HG03342 (cell line): ENCODE measurements at regions not wholly inside any gene's neighbourhood (a gene's known extent, or its start where the extent isn't known, plus 50 kb on each side); places are given as distances from the start of the nearest gene placed in this dataset.

Experiments
- ATAC-seq: cut with Tn5 transposase; IDR thresholded peaks from one replicate; pipeline ENCODE4 v1.9.1; 2021; ENCODE audit warnings: mild to moderate bottlenecking, moderate library complexity; ENCODE audit not compliant: unreplicated experiment

- no peak for ATAC-seq
Observed at GRCh38 chr16:85353839-85354685, 241.8 kb upstream of the CIBAR2 start.

- ATAC-seq: no peak
Observed at GRCh38 chr16:85354686-85355514, 242.6 kb upstream of the CIBAR2 start.

GRCh38 chr16:85355515-85355837 is 243.2 kb upstream of the CIBAR2 start:
- no peak for ATAC-seq

- ATAC-seq: no peak
Observed at GRCh38 chr16:85356157-85356556, 243.9 kb upstream of the CIBAR2 start.

GRCh38 chr16:85357323-85357722 is 245.1 kb upstream of the CIBAR2 start:
- ATAC-seq: no peak

GRCh38 chr16:85357924-85358505 is 245.7 kb upstream of the CIBAR2 start:
- ATAC-seq: no peak

GRCh38 chr16:85358704-85359146 is 246.5 kb upstream of the CIBAR2 start:
- ATAC-seq: no peak

- ATAC-seq: no peak
Observed at GRCh38 chr16:85359147-85359822, 247.0 kb upstream of the CIBAR2 start.

GRCh38 chr16:85360323-85361277 is 248.3 kb upstream of the CIBAR2 start:
- no peak for ATAC-seq

- no peak for ATAC-seq
Observed at GRCh38 chr16:85361441-85362118, 249.3 kb upstream of the CIBAR2 start.

GRCh38 chr16:85362443-85362842 is 250.2 kb upstream of the CIBAR2 start:
- ATAC-seq: no peak

GRCh38 chr16:85363427-85363826 is 249.7 kb upstream of the GSE1 start:
- ATAC-seq: no peak

- no peak for ATAC-seq
Observed at GRCh38 chr16:85363881-85364280, 249.2 kb upstream of the GSE1 start.

- ATAC-seq: no peak
Observed at GRCh38 chr16:85364323-85365040, 248.6 kb upstream of the GSE1 start.

GRCh38 chr16:85365120-85365519 is 248.0 kb upstream of the GSE1 start:
- ATAC-seq: no peak

- ATAC-seq: no peak
Observed at GRCh38 chr16:85366031-85366763, 246.9 kb upstream of the GSE1 start.

- ATAC-seq: no peak
Observed at GRCh38 chr16:85367485-85367884, 245.6 kb upstream of the GSE1 start.

- ATAC-seq: no peak
Observed at GRCh38 chr16:85369060-85369459, 244.1 kb upstream of the GSE1 start.
